AG04450 (cell line): ENCODE measurements at regions not wholly inside any gene's neighbourhood (a gene's known extent, or its start where the extent isn't known, plus 50 kb on each side); places are given as distances from the start of the nearest gene placed in this dataset.
"Not testable (repeated sequence)": the region's sequence is repeated elsewhere in the genome, so short reads cannot be mapped to it uniquely, and the experiment has no call there.

ENCODE experiments used
- CTCF ChIA-PET: fragments of 300-600, 350-600 bp; formaldehyde crosslinking; extraction: SDS; loops from one replicate; lab custom pipeline; 2022; ENCODE audit warnings: antibody characterized with exemption, inconsistent platforms; lab: Charles Lee
- POLR2A ChIA-PET: fragments of 350-600 bp; formaldehyde crosslinking; extraction: SDS; loops from one replicate; lab custom pipeline; 2021; ENCODE audit warnings: antibody characterized with exemption, inconsistent platforms; lab: Yijun Ruan, JAX
- DNase-seq: peaks from one replicate; pipeline ENCODE4 v3.0.0-alpha.2; 2011; ENCODE audit warnings: low read depth, low spot score
- H3K27ac ChIP-seq: one replicate; pipeline ENCODE4 v1.5.1; 2012; ENCODE audit warnings: low read depth, low read length, control low read depth
- H3K27me3 ChIP-seq: one replicate; pipeline ENCODE4 v1.6.0; 2012; ENCODE audit warnings: low read length; ENCODE audit not compliant: control insufficient read depth, insufficient read depth
- H3K4me3 ChIP-seq: 2 replicates; pipeline ENCODE4 v1.5.1; 2011; ENCODE audit warnings: mild to moderate bottlenecking, low read depth, low read length, control low read depth
- H3K9me3 ChIP-seq: 2 replicates; pipeline ENCODE4 v1.5.1; 2012; ENCODE audit warnings: low read length; ENCODE audit not compliant: control insufficient read depth, insufficient read depth
- TF ChIP-seq, protein P1 (sequence below): IDR thresholded peaks from 2 replicates; pipeline ENCODE4 v1.5.1; 2011; ENCODE audit warnings: low read depth, low read length, control low read depth, inconsistent platforms

DNA sequence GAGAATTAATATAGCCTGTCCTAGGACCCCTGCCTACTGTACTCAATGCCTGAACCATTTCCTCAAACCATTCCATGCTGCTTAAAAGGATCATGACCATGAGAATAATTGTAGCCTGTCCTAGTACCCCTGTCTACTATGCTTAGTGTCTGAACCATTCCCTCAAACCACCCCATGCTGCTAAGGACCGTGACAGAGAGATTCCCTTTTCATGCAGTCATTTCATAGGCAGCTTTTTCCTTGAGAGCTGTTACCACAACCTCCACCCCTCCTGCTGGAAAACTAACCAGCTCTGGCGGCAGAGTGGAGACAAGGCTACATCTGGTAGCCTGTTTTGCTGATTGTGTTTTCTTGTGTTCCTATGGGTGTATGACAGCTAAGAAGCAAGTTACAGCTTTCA, 174.9 kb upstream of the SMARCAD1 start:
- POLR2A ChIA-PET, result no interaction called here

DNA sequence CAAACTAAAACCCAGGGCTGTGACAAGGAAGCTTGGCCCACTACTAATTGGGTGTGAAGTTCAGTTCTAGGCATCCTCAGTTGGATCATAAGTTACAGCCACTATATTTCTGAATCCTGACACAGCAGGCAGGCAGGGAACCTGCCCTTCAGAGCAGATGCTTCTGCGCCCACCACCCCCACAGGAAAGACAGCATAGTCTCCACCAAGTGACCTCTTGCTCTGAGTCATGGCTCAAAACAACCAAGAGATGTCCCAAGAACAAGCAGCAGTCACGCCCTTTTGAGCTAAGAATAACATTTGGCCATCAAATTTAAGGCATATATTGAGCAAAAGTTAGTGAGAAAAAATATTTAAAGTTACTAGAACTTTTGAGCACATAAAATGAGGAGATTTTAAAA, 170.7 kb upstream of the SMARCAD1 start:
- H3K27me3 ChIP-seq, result no peaks in the 10 kb centered on the region
- no peaks in the 10 kb centered on the region for H3K9me3 ChIP-seq
- ChIA-PET CTCF (no interaction called here), POLR2A (no interaction called here)
- no peak overlapping the region for H3K27ac ChIP-seq
- no peak overlapping the region for H3K4me3 ChIP-seq
- TF ChIP-seq, protein P1, sequence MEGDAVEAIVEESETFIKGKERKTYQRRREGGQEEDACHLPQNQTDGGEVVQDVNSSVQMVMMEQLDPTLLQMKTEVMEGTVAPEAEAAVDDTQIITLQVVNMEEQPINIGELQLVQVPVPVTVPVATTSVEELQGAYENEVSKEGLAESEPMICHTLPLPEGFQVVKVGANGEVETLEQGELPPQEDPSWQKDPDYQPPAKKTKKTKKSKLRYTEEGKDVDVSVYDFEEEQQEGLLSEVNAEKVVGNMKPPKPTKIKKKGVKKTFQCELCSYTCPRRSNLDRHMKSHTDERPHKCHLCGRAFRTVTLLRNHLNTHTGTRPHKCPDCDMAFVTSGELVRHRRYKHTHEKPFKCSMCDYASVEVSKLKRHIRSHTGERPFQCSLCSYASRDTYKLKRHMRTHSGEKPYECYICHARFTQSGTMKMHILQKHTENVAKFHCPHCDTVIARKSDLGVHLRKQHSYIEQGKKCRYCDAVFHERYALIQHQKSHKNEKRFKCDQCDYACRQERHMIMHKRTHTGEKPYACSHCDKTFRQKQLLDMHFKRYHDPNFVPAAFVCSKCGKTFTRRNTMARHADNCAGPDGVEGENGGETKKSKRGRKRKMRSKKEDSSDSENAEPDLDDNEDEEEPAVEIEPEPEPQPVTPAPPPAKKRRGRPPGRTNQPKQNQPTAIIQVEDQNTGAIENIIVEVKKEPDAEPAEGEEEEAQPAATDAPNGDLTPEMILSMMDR, result no peak
- no peak for DNase-seq

More for the DNA sequence above, 174.9 kb upstream of the SMARCAD1 start:
- Histone ChIP-seq H3K27me3 (no peaks in the 10 kb centered on the region), H3K4me3 (no peak overlapping the region), H3K9me3 (no peaks in the 10 kb centered on the region), H3K27ac (no peak overlapping the region)
- TF ChIP-seq, protein P1, result no peak
- CTCF ChIA-PET, result no interaction called here
- DNase-seq, result no peak

DNA sequence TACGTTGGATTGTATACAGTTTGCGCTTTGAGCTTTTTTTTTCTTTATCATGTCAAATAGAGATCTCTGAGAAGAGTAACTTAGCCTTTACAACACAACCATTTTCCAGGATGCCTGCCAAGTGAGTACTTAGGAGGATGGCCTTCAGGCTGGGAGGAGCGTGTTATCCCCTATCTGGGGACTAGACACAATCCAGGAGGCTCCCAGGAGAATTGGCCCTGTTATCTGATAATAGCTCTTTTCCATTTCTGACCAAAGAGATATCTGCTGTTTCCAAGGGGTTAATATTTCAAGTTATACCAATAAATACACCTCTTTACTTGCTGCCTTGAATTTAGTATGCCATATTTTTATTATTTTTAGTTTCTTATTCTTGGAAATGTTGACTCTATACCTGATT, 169.5 kb upstream of the SMARCAD1 start:
- POLR2A ChIA-PET, result no interaction called here
- no peak for DNase-seq
- H3K9me3 ChIP-seq, result no peaks in the 10 kb centered on the region
- CTCF ChIA-PET, result no interaction called here
- H3K4me3 ChIP-seq, result no peak overlapping the region
- H3K27me3 ChIP-seq, result no peaks in the 10 kb centered on the region
- TF ChIP-seq, protein P1, result no peak
- no peak overlapping the region for H3K27ac ChIP-seq

DNA sequence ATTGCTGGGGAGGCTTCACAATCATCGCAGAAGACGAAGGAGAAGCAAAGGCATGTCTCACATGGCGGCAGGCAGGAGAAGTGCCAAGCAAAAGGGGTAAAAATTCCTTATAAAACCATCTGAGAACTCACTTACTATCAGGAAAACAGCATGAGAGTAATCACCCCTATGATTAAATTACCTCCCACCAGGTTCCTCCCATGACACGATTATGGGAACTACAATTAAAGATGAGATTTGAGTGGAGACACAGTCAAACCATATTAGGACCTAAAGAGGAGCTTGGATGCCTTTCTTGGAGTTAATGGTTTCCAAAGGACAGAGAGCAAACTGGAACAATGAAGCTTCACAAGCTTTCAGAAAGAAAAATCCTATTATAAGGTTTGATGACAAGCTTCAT, 168.4 kb upstream of the SMARCAD1 start:
- POLR2A ChIA-PET, result interaction anchor here (0.6 kb wide), 1 partner anchor 134 kb away, joined by 9 read pairs; no protein-coding TSS in a partner anchor
- Histone ChIP-seq H3K4me3 (no peak overlapping the region), H3K9me3 (no peaks in the 10 kb centered on the region), H3K27ac (no peak overlapping the region), H3K27me3 (no peaks in the 10 kb centered on the region)
- TF ChIP-seq, protein P1, result no peak
- DNase-seq, result no peak
- CTCF ChIA-PET, result no interaction called here

DNA sequence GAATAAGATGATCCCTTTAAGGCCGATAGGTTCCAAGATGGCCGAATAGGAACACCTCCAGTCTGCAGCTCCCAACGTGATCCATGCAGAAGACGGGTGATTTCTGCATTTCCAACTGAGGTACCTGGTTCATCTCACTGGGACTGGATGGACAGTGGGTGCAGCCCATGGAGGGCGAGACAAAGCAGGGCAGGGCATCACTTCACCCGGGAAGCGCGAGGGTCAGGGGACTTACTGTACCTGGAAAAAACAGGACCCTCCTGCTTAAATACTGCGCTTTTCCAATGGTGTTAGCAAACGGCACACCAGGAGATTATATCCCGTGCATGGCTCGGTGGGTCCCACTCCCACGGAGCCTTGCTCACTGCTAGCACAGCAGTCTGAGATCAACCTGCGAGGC, 163.2 kb upstream of the SMARCAD1 start:
- H3K27me3 ChIP-seq, H3K9me3 ChIP-seq, DNase-seq, POLR2A ChIA-PET, CTCF ChIA-PET, H3K27ac ChIP-seq, H3K4me3 ChIP-seq: not testable (repeated sequence)

DNA sequence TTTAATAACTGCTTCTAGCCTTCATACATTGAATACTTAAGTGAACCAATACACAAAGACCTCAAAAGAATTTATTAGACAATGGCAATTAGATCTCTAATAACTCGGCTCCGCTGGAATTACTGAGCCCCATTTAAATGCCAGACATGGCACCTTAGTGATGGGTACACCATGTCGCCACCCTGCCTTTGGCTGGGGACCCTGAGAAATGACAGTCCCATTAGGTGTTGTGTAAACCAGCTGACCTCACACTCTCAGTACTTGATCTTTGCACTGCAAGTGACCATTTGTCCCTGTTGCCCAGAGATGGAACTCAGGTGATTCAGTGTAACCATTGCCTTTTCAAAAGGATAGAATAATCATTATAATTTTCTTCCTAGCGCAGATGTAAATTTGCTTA, 144.6 kb upstream of the SMARCAD1 start:
- POLR2A ChIA-PET, result no interaction called here
- TF ChIP-seq, protein P1, result no peak

More for the DNA sequence above, 144.6 kb upstream of the SMARCAD1 start:
- no peak overlapping the region for H3K27ac ChIP-seq
- no peak for DNase-seq
- H3K9me3 ChIP-seq, result no peaks in the 10 kb centered on the region
- no peaks in the 10 kb centered on the region for H3K27me3 ChIP-seq
- no peak overlapping the region for H3K4me3 ChIP-seq
- CTCF ChIA-PET, result no interaction called here
